Nephron (organoid): ENCODE measurements at regions not wholly inside any gene's neighbourhood (a gene's known extent, or its start where the extent isn't known, plus 50 kb on each side); places are given as distances from the start of the nearest gene placed in this dataset.

ENCODE experiments used
- H3K27ac Mint-ChIP-seq, 3 experiments: 2 replicates each; pipeline ENCODE4 v1.8.0; 2020; ENCODE audit warnings: mixed read lengths in 3 of 3, mild to moderate bottlenecking in 2 of 3, moderate library complexity in 1 of 3
- H3K27me3 Mint-ChIP-seq: 2 replicates; pipeline ENCODE4 v1.8.0; 2021; ENCODE audit warnings: low read depth, mild to moderate bottlenecking, moderate library complexity, mixed read lengths
- H3K36me3 Mint-ChIP-seq: 2 replicates; pipeline ENCODE4 v1.8.0; 2020; ENCODE audit warnings: low read depth, mixed read lengths
- H3K4me1 Mint-ChIP-seq: 2 replicates; pipeline ENCODE4 v1.8.0; 2020; ENCODE audit warnings: mixed read lengths
- H3K4me3 Mint-ChIP-seq, 3 experiments: 2 replicates each; pipeline ENCODE4 v1.8.0; 2020; ENCODE audit warnings: mild to moderate bottlenecking in 3 of 3, mixed read lengths in 3 of 3, moderate library complexity in 2 of 3
- H3K9me3 Mint-ChIP-seq: 2 replicates; pipeline ENCODE4 v1.8.0; 2020; ENCODE audit warnings: mixed read lengths
- TF ChIP-seq, protein P1 (sequence below), 3 experiments: fragments of 200-600 bp; sonication (generic); IDR thresholded peaks; one replicate each; pipeline ENCODE4 v1.5.0; 2021; ENCODE audit warnings: antibody characterized with exemption in 3 of 3; ENCODE audit not compliant: unreplicated experiment in 3 of 3

DNA sequence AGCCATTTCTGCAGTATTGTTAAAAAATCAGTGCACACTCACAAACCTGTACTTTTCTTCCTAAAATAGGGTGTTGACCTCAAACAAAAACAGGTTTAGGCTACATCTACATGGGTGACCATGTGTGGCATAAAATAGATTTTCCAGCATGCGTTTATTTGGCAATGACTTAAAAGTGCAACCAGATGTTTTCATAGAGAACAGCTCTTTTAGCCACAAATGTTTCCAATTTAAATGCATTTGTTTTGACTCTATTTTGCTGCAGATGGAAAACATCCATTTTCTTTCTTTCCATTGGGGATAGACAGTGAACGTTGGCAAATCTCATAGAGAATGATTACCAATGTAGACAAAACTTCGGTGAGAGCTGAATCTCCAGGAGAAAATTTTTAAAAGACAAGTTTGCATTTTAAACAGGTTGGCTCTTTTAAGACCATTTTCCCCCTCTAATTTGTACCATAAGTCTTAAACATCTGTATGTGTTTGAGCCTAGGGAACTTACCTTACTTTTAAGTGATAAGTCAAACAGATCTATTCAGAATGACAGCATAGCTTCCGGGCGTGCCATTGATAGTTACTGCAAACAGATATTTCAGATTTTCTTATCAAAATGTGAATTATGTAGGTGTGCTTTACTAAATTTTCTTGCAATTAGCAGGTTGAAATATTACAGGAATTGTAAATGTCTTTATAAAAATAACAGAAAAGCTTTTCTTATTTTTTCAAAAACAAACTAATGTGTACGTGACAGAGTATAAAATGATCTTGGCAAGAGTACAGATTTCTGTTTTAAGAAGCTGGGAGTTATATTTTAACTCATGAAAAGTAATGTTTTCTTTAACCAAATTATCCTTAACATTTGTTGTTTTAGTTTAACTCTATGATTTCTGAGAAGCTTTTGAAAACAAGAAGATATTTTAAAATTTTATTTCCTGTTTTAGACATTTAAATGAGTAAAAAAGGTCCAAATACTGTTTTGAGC lies 144.9 kb downstream of the HGF start:
- TF ChIP-seq, protein P1, sequence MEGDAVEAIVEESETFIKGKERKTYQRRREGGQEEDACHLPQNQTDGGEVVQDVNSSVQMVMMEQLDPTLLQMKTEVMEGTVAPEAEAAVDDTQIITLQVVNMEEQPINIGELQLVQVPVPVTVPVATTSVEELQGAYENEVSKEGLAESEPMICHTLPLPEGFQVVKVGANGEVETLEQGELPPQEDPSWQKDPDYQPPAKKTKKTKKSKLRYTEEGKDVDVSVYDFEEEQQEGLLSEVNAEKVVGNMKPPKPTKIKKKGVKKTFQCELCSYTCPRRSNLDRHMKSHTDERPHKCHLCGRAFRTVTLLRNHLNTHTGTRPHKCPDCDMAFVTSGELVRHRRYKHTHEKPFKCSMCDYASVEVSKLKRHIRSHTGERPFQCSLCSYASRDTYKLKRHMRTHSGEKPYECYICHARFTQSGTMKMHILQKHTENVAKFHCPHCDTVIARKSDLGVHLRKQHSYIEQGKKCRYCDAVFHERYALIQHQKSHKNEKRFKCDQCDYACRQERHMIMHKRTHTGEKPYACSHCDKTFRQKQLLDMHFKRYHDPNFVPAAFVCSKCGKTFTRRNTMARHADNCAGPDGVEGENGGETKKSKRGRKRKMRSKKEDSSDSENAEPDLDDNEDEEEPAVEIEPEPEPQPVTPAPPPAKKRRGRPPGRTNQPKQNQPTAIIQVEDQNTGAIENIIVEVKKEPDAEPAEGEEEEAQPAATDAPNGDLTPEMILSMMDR (IDR thresholded peaks at IDR 0.05; ENCODE audit: unreplicated experiment in 3 of 3) = no peak
- no peak overlapping the region for H3K4me3 Mint-ChIP-seq
- no peaks in the 10 kb centered on the region for H3K9me3 Mint-ChIP-seq
- peak overlapping the region; percentile 22 to 51 (median 30) for H3K27ac Mint-ChIP-seq
- H3K27me3 Mint-ChIP-seq = no peaks in the 10 kb centered on the region
- no peaks in the 10 kb centered on the region for H3K36me3 Mint-ChIP-seq
- H3K4me1 Mint-ChIP-seq = peaks cover 19% of the 10 kb centered on the region

DNA sequence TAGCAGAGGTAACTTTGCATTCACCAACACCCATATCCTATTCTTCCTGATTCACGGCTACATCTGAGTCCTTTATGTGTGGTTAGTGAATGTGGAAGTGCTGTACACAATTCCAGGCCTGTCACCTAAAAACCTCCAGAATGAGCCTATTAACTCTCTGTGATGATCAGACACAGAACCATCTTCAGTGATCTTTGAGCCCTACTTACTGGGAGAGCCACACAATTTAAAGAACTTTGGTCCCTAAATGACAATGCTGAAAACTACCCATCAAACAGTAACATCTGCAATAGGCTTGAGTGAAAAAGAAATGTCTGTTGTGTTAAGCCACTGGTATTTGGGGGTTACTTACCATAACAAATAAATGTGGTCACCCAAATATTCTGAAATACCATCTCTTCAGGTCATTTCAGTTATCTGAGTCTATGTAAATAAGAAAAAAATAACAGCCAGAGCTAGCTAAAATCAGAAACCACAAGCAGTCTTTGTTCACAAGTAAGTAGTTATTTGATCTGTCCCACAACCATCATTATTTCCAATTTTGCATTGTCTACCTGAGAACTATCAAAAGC lies 145.7 kb downstream of the HGF start:
- Mint-ChIP-seq H3K4me1 (peaks cover 19% of the 10 kb centered on the region), H3K27ac (peak overlapping the region; percentile 22 to 34 (median 33)), H3K27me3 (no peaks in the 10 kb centered on the region), H3K9me3 (no peaks in the 10 kb centered on the region), H3K36me3 (no peaks in the 10 kb centered on the region), H3K4me3 (no peak overlapping the region)
- TF ChIP-seq, protein P1 (IDR thresholded peaks at IDR 0.05; ENCODE audit: unreplicated experiment in 3 of 3) = no peak

DNA sequence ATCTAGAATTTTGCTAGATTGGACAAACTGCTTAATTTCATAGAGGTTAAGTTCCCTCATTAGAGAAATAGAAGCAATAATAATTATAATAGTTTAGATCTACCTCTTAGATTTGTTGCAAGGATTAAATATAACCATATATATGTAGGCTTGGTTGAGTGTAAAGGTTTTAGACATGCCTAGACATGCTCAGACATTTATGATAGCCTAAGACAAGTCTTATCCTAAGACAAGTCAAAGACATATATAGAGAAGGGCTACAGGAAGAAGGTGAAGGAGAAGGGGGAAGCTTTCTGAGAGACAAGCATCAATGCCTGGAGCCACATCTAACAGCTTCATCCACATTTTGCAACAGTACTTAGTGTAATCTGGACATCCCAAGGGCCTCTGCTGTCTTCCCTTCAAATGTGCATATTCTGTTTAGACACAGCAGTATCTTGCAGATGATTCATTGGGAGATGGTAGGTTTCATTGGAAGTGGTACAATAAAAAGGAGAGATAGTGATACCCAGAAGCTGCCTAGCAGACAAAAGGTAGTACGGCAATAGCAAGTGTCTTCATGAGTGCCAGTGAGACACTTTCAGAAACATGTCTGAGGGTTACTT lies 146.5 kb downstream of the HGF start:
- no peaks in the 10 kb centered on the region for H3K9me3 Mint-ChIP-seq
- H3K4me1 Mint-ChIP-seq = peaks cover 19% of the 10 kb centered on the region
- no peak overlapping the region for H3K27ac Mint-ChIP-seq
- H3K36me3 Mint-ChIP-seq = no peaks in the 10 kb centered on the region
- H3K27me3 Mint-ChIP-seq = no peaks in the 10 kb centered on the region
- H3K4me3 Mint-ChIP-seq = no peak overlapping the region
- TF ChIP-seq, protein P1 (IDR thresholded peaks at IDR 0.05; ENCODE audit: unreplicated experiment in 3 of 3) = no peak

GRCh38 chr7:81621893-81622292 lies 148.0 kb downstream of the HGF start:
- H3K27me3 Mint-ChIP-seq = no peaks in the 10 kb centered on the region
- no peaks in the 10 kb centered on the region for H3K9me3 Mint-ChIP-seq
- TF ChIP-seq, protein P1 (IDR thresholded peaks at IDR 0.05; ENCODE audit: unreplicated experiment in 3 of 3) = no peak
- no peaks in the 10 kb centered on the region for H3K36me3 Mint-ChIP-seq
- H3K27ac Mint-ChIP-seq = no peak overlapping the region
- no peak overlapping the region for H3K4me3 Mint-ChIP-seq
- H3K4me1 Mint-ChIP-seq = peaks cover 19% of the 10 kb centered on the region

GRCh38 chr7:81618396-81619014 lies 151.3 kb downstream of the HGF start:
- H3K27ac Mint-ChIP-seq = no peak overlapping the region
- no peaks in the 10 kb centered on the region for H3K27me3 Mint-ChIP-seq
- H3K4me1 Mint-ChIP-seq = no peaks in the 10 kb centered on the region
- no peaks in the 10 kb centered on the region for H3K36me3 Mint-ChIP-seq
- no peak overlapping the region for H3K4me3 Mint-ChIP-seq
- H3K9me3 Mint-ChIP-seq = no peaks in the 10 kb centered on the region
- TF ChIP-seq, protein P1 (IDR thresholded peaks at IDR 0.05; ENCODE audit: unreplicated experiment in 3 of 3) = no peak
